ENCODE measurements at regions not wholly inside any gene's neighbourhood (a gene's known extent, or its start where the extent isn't known, plus 50 kb on each side); places are given as distances from the start of the nearest gene placed in this dataset.

- TF ChIP-seq EZH2 (IDR thresholded peaks at IDR 0.05; ENCODE audit: low read length, missing control alignments) (no peak), CTCF (conservative IDR thresholded peaks at IDR 0.05 in 1 of 2, IDR thresholded peaks at IDR 0.05 in 1 of 2; ENCODE audit: low read depth in 1 of 2, low read length in 2 of 2) (no peak)
Measured at GRCh38 chr1:177854951-177855350, 114.9 kb downstream of the SEC16B start.
